Endodermal cell (in vitro differentiated cells): ENCODE measurements at regions not wholly inside any gene's neighbourhood (a gene's known extent, or its start where the extent isn't known, plus 50 kb on each side); places are given as distances from the start of the nearest gene placed in this dataset.

ENCODE experiments used
- DNase-seq: peaks from one replicate; pipeline ENCODE4 v3.0.0-alpha.2; 2017
- H3K27ac ChIP-seq: 2 replicates; pipeline ENCODE4 v1.5.1; 2013; ENCODE audit warnings: mild to moderate bottlenecking, low read depth, low read length, moderate library complexity
- H3K27me3 ChIP-seq: 2 replicates; pipeline ENCODE4 v1.6.1; 2013; ENCODE audit warnings: mild to moderate bottlenecking, low read length, moderate library complexity; ENCODE audit not compliant: insufficient read depth, control insufficient read depth, poor library complexity, severe bottlenecking
- H3K36me3 ChIP-seq: 2 replicates; pipeline ENCODE4 v1.7.0; 2013; ENCODE audit warnings: mild to moderate bottlenecking, low read length, moderate library complexity; ENCODE audit not compliant: control insufficient read depth, insufficient read depth
- H3K4me1 ChIP-seq: one replicate; pipeline ENCODE4 v1.7.0; 2013; ENCODE audit warnings: low read length; ENCODE audit not compliant: control insufficient read depth, insufficient read depth
- H3K4me3 ChIP-seq: 2 replicates; pipeline ENCODE4 v1.5.1; 2013; ENCODE audit warnings: mild to moderate bottlenecking, low read length, moderate library complexity
- H3K9ac ChIP-seq: 2 replicates; pipeline ENCODE4 v1.6.1; 2013; ENCODE audit warnings: mild to moderate bottlenecking, low read length, moderate library complexity; ENCODE audit not compliant: poor library complexity, severe bottlenecking; ENCODE audit errors: extremely low read depth
- H3K9me3 ChIP-seq: 2 replicates; pipeline ENCODE4 v1.6.1; 2013; ENCODE audit warnings: mild to moderate bottlenecking, low read length, moderate library complexity; ENCODE audit not compliant: control insufficient read depth
- H3K27ac Mint-ChIP-seq: 2 replicates; pipeline ENCODE4 v1.8.0; 2020; ENCODE audit warnings: mixed read lengths
- H3K27me3 Mint-ChIP-seq: 2 replicates; pipeline ENCODE4 v1.8.0; 2021; ENCODE audit warnings: mild to moderate bottlenecking, mixed read lengths; ENCODE audit not compliant: insufficient read depth
- H3K36me3 Mint-ChIP-seq: 2 replicates; pipeline ENCODE4 v1.8.0; 2020; ENCODE audit warnings: low read depth, mixed read lengths
- H3K4me1 Mint-ChIP-seq: 2 replicates; pipeline ENCODE4 v1.8.0; 2020; ENCODE audit warnings: mixed read lengths
- H3K4me3 Mint-ChIP-seq: 2 replicates; pipeline ENCODE4 v1.8.0; 2020; ENCODE audit warnings: mild to moderate bottlenecking, moderate library complexity, mixed read lengths
- H3K9me3 Mint-ChIP-seq: 2 replicates; pipeline ENCODE4 v1.8.0; 2020; ENCODE audit warnings: mild to moderate bottlenecking, mixed read lengths
- WGBS, 2 experiments: methylation state at CpG; one replicate each; pipeline versions ENCODE4 v1.1.5 to v1.1.7; 2013; ENCODE audit warnings: missing lambda C conversion rate in 2 of 2, mixed read lengths in 1 of 2; ENCODE audit not compliant: insufficient coverage in 1 of 2, insufficient read length in 1 of 2; 5-methylcytosine and 5-hydroxymethylcytosine counted together
- TF ChIP-seq, protein P1 (sequence below): fragments of 200-600 bp; sonication (generic); conservative IDR thresholded peaks from 2 replicates; pipeline ENCODE4 v1.5.0; 2021; ENCODE audit warnings: antibody characterized with exemption, mild to moderate bottlenecking

DNA sequence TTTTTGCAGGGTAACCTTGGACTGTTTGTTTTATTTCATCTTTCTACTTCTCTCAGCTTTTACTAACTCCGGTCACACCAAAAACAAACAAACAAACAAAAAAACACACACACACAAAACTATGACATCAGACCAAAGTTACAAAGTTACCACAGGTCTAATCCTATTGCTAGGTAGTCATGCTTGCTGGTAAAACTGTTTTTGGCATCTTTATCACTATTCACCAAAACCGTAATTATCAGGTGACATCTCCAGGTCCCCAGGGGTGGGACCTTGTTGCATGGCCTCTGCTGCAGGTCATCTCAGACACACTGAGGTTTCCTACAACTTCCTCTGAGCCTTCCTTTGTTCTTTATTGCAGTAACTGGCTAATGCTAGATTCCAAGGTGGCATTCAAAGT, 162.3 kb downstream of the ABCA8 start:
- Histone ChIP-seq H3K4me1 (peaks cover 8% of the 10 kb centered on the region), H3K9me3 (peaks cover 21% of the 10 kb centered on the region), H3K36me3 (no peaks in the 10 kb centered on the region), H3K27ac (no peak overlapping the region), H3K27me3 (no peaks in the 10 kb centered on the region), H3K4me3 (peak overlapping the region; percentile 18), H3K9ac (no peak overlapping the region)
- Mint-ChIP-seq H3K9me3 (peaks cover 39% of the 10 kb centered on the region), H3K27me3 (no peaks in the 10 kb centered on the region), H3K4me3 (no peak overlapping the region), H3K27ac (peak overlapping the region; percentile 65), H3K4me1 (peaks cover 32% of the 10 kb centered on the region), H3K36me3 (peaks cover 16% of the 10 kb centered on the region)
- no peak for DNase-seq
- 25 to 38% methylated on average over 1 to 2 of the region's 2 CpGs for WGBS, 2 experiments
- TF ChIP-seq, protein P1, sequence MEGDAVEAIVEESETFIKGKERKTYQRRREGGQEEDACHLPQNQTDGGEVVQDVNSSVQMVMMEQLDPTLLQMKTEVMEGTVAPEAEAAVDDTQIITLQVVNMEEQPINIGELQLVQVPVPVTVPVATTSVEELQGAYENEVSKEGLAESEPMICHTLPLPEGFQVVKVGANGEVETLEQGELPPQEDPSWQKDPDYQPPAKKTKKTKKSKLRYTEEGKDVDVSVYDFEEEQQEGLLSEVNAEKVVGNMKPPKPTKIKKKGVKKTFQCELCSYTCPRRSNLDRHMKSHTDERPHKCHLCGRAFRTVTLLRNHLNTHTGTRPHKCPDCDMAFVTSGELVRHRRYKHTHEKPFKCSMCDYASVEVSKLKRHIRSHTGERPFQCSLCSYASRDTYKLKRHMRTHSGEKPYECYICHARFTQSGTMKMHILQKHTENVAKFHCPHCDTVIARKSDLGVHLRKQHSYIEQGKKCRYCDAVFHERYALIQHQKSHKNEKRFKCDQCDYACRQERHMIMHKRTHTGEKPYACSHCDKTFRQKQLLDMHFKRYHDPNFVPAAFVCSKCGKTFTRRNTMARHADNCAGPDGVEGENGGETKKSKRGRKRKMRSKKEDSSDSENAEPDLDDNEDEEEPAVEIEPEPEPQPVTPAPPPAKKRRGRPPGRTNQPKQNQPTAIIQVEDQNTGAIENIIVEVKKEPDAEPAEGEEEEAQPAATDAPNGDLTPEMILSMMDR = no peak

DNA sequence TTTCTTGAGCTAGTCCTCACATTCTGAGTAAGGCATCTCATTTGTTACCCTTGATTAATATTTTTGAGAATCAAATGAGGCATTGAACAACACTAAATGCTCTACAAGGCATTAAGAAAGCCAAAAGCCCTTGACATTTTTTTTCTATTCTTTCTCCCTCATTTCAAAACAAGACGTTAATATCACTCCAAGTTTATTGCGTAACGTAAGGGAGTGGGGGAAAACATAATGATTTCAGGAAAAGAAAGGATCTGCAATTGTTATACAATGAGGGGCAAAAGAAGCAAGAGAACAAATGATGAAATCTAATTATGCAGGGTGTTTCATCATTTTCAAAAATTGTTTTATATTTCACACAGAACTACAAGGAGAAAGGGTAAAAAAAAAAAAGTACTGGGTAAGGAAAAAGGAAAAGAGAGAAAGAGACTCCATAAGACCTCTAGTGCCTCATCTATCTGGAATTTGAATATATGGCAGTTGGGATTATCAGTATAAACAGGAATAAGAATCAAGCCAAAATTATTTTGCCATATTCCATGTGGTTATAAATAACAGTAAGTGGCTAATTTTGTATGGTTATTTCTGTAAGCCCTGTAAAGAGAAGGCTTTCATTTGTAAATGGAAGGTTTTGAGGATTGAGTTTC, 163.0 kb downstream of the ABCA8 start:
- peaks cover 21% of the 10 kb centered on the region for H3K9me3 ChIP-seq
- H3K9ac ChIP-seq = no peak overlapping the region
- DNase-seq = no peak
- TF ChIP-seq, protein P1 = no peak
- H3K4me3 ChIP-seq = no peak overlapping the region
- no peaks in the 10 kb centered on the region for H3K27me3 ChIP-seq
- Mint-ChIP-seq H3K36me3 (peaks cover 10% of the 10 kb centered on the region), H3K4me3 (no peak overlapping the region), H3K27ac (peak overlapping the region; percentile 65), H3K4me1 (peaks cover 32% of the 10 kb centered on the region), H3K27me3 (no peaks in the 10 kb centered on the region), H3K9me3 (peaks cover 32% of the 10 kb centered on the region)
- 93% methylated on average over 3 of the region's 3 CpGs; no CpG with 5 or more reads in 1 of the 2 experiments for WGBS, 2 experiments
- H3K4me1 ChIP-seq = peaks cover 8% of the 10 kb centered on the region
- no peaks in the 10 kb centered on the region for H3K36me3 ChIP-seq
- H3K27ac ChIP-seq = no peak overlapping the region

DNA sequence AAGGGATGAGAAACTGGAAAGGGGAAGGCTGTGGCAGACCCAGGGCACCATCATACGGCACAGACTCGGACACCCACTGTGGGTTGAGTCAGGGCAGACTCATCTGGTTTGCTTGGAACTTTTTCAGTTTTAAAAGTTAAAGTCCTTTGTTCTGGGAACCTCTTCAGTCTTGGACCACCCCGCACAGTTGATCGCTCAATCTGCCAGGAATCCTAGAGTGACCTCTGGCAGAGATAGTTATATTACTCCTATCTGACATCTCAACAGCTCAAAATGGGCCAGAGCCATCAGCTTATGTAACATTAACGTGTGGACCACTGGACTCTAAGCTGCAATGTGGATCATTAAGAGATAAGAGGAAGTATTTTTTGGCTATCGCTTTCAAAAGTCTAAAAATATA, 164.3 kb downstream of the ABCA8 start:
- peaks cover 3% of the 10 kb centered on the region for H3K36me3 Mint-ChIP-seq
- Histone ChIP-seq H3K27ac (no peak overlapping the region), H3K36me3 (no peaks in the 10 kb centered on the region), H3K4me1 (peaks cover 8% of the 10 kb centered on the region), H3K27me3 (no peaks in the 10 kb centered on the region), H3K9ac (no peak overlapping the region), H3K4me3 (no peak overlapping the region), H3K9me3 (peaks cover 13% of the 10 kb centered on the region)
- H3K27ac Mint-ChIP-seq = no peak overlapping the region
- no peak overlapping the region for H3K4me3 Mint-ChIP-seq
- TF ChIP-seq, protein P1 = no peak
- no peak for DNase-seq
- peaks cover 32% of the 10 kb centered on the region for H3K4me1 Mint-ChIP-seq
- peaks cover 20% of the 10 kb centered on the region for H3K9me3 Mint-ChIP-seq
- 89 to 100% methylated on average over 2 to 6 of the region's 6 CpGs for WGBS, 2 experiments
- no peaks in the 10 kb centered on the region for H3K27me3 Mint-ChIP-seq
